K562 (cell line): ENCODE measurements at regions not wholly inside any gene's neighbourhood (a gene's known extent, or its start where the extent isn't known, plus 50 kb on each side); places are given as distances from the start of the nearest gene placed in this dataset.

Experiments used
- ATAC-seq: fragments of 200-7000 bp; cut with Tn5 transposase; 3 replicates; pipeline ENCODE4 v1.9.1; 2020; ENCODE audit warnings: moderate library complexity
- BruUV-seq: library from RNA; stranded (reverse); fragments of 400-500 nt; replicated peaks from 2 replicates; lab custom pipeline; 2021; lab: Mats Ljungman, UMichigan
- CTCF ChIA-PET: fragments of 300-600 bp; formaldehyde crosslinking; extraction: SDS; loops from one replicate; lab custom pipeline; 2021; ENCODE audit warnings: low intra/inter-chr PET ratio; lab: Yijun Ruan, JAX
- POLR2A ChIA-PET: fragments of 300-600, 350-650 bp; sonication (Branson Sonifier 250); formaldehyde crosslinking; extraction: SDS; loops from one replicate; lab custom pipeline; 2021; ENCODE audit warnings: antibody characterized with exemption, inconsistent platforms; lab: Yijun Ruan, JAX
- DNase-seq, 4 experiments: peaks; one replicate each; pipeline versions ENCODE4 v3.0.0 to v3.0.0-alpha.2; 2011 to 2018; ENCODE audit warnings: low spot score in 3 of 4, mixed read lengths in 3 of 4; ENCODE audit errors: extremely low read depth in 1 of 4
- FAIRE-seq: peaks from 2 replicates; lab custom pipeline; 2011; peaks lifted over from hg19 to GRCh38; lab: Jason Lieb, UNC
- H2AFZ ChIP-seq: 2 replicates; pipeline ENCODE4 v1.6.0; 2011; ENCODE audit warnings: low read depth, low read length, control low read depth, inconsistent platforms
- H3K27ac ChIP-seq: fragments of 200-600 bp; 3 replicates; pipeline ENCODE4 v1.8.0; 2011; ENCODE audit warnings: low read depth, mild to moderate bottlenecking, control low read depth, inconsistent platforms, low read length, moderate library complexity, mixed read lengths; ENCODE audit errors: extremely low read depth
- H3K27me3 ChIP-seq, 2 experiments: fragments of 300-600 bp in 1 of 2; 2 replicates in 1 of 2; 3 replicates in 1 of 2; pipeline versions ENCODE4 v1.6.0 to v1.8.0; 2011; ENCODE audit warnings: inconsistent platforms in 2 of 2, low read length in 2 of 2, mild to moderate bottlenecking in 1 of 2, mixed read lengths in 1 of 2, moderate library complexity in 1 of 2; ENCODE audit not compliant: control insufficient read depth in 2 of 2, insufficient read depth in 2 of 2
- H3K36me3 ChIP-seq: fragments of 300-600 bp; 3 replicates; pipeline ENCODE4 v1.8.0; 2011; ENCODE audit warnings: mild to moderate bottlenecking, low read length, inconsistent platforms; ENCODE audit not compliant: control insufficient read depth, insufficient read depth
- H3K4me1 ChIP-seq, 2 experiments: fragments of 200-600 bp in 1 of 2; replicated peaks in 1 of 2; 2 replicates in 1 of 2; 3 replicates in 1 of 2; pipeline versions ENCODE4 v1.5.1 to v1.8.0; 2011; ENCODE audit warnings: inconsistent platforms in 2 of 2, low read length in 2 of 2, mild to moderate bottlenecking in 1 of 2, mixed read lengths in 1 of 2, moderate library complexity in 1 of 2; ENCODE audit not compliant: control insufficient read depth in 2 of 2, insufficient read depth in 2 of 2
- H3K4me2 ChIP-seq: 2 replicates; pipeline ENCODE4 v1.6.1; 2011; ENCODE audit warnings: low read length, control low read depth, inconsistent platforms, mixed read lengths; ENCODE audit not compliant: insufficient read depth
- H3K4me3 ChIP-seq: fragments of 200-600 bp; sonication (generic), shearing (Covaris generic); 2 replicates; pipeline ENCODE4 v1.5.1; 2016; ENCODE audit warnings: control low read depth, inconsistent platforms
- H3K79me2 ChIP-seq: fragments of 200-600 bp; 3 replicates; pipeline ENCODE4 v1.8.0; 2011; ENCODE audit warnings: low read length, inconsistent platforms; ENCODE audit not compliant: control insufficient read depth, insufficient read depth
- H3K9ac ChIP-seq, 2 experiments: 2 replicates each; pipeline versions ENCODE4 v1.6.0 to v1.6.1; 2011; ENCODE audit warnings: low read depth in 2 of 2, low read length in 2 of 2, control low read depth in 1 of 2, inconsistent platforms in 1 of 2, mild to moderate bottlenecking in 1 of 2, mixed read lengths in 1 of 2; ENCODE audit not compliant: insufficient read depth in 1 of 2
- H3K9me1 ChIP-seq: one replicate; pipeline ENCODE4 v1.6.0; 2011; ENCODE audit warnings: inconsistent platforms, mild to moderate bottlenecking, low read length, moderate library complexity; ENCODE audit not compliant: control insufficient read depth, insufficient read depth
- H3K9me3 ChIP-seq: replicated peaks from 2 replicates; pipeline ENCODE4 v1.5.1; 2011; ENCODE audit warnings: low read depth, low read length, inconsistent platforms; ENCODE audit not compliant: control insufficient read depth, insufficient read depth
- H4K20me1 ChIP-seq: replicated peaks from 2 replicates; pipeline ENCODE4 v1.6.1; 2011; ENCODE audit warnings: low read length, inconsistent platforms, mixed read lengths; ENCODE audit not compliant: control insufficient read depth, insufficient read depth
- BCOR ChIP-seq: fragments of 450-650 bp; IDR thresholded peaks from 2 replicates; pipeline ENCODE4 v1.6.1; 2016
- CBFA2T2 ChIP-seq: fragments of 450-650 bp; conservative IDR thresholded peaks from 2 replicates; pipeline ENCODE4 v1.6.1; 2017; ENCODE audit warnings: mild to moderate bottlenecking
- CBX5 ChIP-seq: IDR thresholded peaks from 2 replicates; pipeline ENCODE4 v1.6.1; 2014; ENCODE audit warnings: low read depth, borderline replicate concordance
- CHD2 ChIP-seq: IDR thresholded peaks from 2 replicates; pipeline ENCODE4 v1.6.1; 2011; ENCODE audit warnings: low read depth, low read length
- GTF2A2 ChIP-seq: IDR thresholded peaks from 2 replicates; pipeline ENCODE4 v1.6.1; 2016; ENCODE audit warnings: mild to moderate bottlenecking, missing genetic modification characterization, missing compliant biosample characterization
- MTA3 ChIP-seq: fragments of 450-650 bp; formaldehyde crosslinking; IDR thresholded peaks from 2 replicates; pipeline ENCODE4 v1.6.1; 2017; ENCODE audit warnings: mild to moderate bottlenecking, borderline replicate concordance
- STAG1 ChIP-seq: sonication (generic); formaldehyde crosslinking; IDR thresholded peaks from 2 replicates; pipeline ENCODE4 v1.5.0; 2020; ENCODE audit warnings: missing genetic modification reagents, borderline replicate concordance
- TRIM24 ChIP-seq, 2 experiments: fragments of 450-650 bp; IDR thresholded peaks; 2 replicates each; pipeline ENCODE4 v1.6.1; 2016
- TRIM28 ChIP-seq: fragments of 450-650 bp; IDR thresholded peaks from 2 replicates; pipeline ENCODE4 v1.6.1; 2017
- ZNF24 ChIP-seq: fragments of 450-650 bp; IDR thresholded peaks from 2 replicates; pipeline ENCODE4 v1.6.1; 2016
- ZNF41 ChIP-seq: fragments of 250-450 bp; sonication (Bioruptor Pico); conservative IDR thresholded peaks from 2 replicates; pipeline ENCODE4 v1.4.0; 2020; ENCODE audit warnings: mild to moderate bottlenecking
- ZNF707 ChIP-seq: fragments of 250-450 bp; sonication (Bioruptor Pico); conservative IDR thresholded peaks from 2 replicates; pipeline ENCODE4 v1.8.0; 2022; ENCODE audit warnings: inconsistent platforms, mild to moderate bottlenecking, moderate library complexity
- in situ Hi-C: fragments of 300-500 bp; cut with MboI; formaldehyde crosslinking; loops from 4 replicates; pipeline ENCODE4 v1.15.0; 2018; ENCODE audit warnings: inconsistent platforms, mixed read lengths
- intact Hi-C: fragments of 100-400 bp; cut with micrococcal nuclease; formaldehyde crosslinking; loops from 2 replicates; pipeline ENCODE4 v1.14.2; 2022
- TF ChIP-seq, protein P1 (sequence below), 2 experiments: fragments of 450-650 bp; IDR thresholded peaks; 2 replicates each; pipeline ENCODE4 v1.6.1; 2018; ENCODE audit warnings: mild to moderate bottlenecking in 2 of 2, low read depth in 1 of 2; ENCODE audit not compliant: partially characterized antibody in 2 of 2
- TF ChIP-seq, protein P2 (sequence below): fragments of 450-650 bp; formaldehyde crosslinking; IDR thresholded peaks from 2 replicates; pipeline ENCODE4 v1.4.0; 2020; ENCODE audit warnings: mild to moderate bottlenecking, moderate library complexity

DNA sequence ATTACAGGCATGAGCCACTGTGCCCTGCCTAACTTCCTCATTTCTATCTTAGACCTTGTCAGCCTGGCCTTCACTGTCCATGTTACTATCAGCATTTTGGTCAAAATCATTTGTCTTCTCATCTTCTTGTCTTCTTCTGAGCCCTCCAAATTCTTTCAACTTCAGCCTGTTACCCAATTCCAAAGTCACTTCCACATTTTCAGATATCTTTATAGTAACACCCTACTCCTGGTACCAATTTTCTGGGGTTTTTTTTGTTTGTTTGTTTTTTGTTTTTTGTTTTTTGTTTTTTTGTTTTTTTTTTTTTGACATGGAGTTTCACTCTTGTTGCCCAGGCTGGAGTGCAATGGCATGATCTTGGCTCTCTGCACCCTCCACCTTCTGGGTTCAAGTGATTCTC, 90.3 kb upstream of the LARP1 start:
- intact Hi-C loops, result no loop called here
- no TSS peak for BruUV-seq
- Histone ChIP-seq H3K4me2 (no peak overlapping the region), H3K9ac (no peak overlapping the region), H3K9me1 (no peaks in the 10 kb centered on the region), H3K36me3 (no peaks in the 10 kb centered on the region), H4K20me1 (no peaks in the 10 kb centered on the region), H3K4me3 (no peak overlapping the region), H3K79me2 (no peaks in the 10 kb centered on the region), H3K27ac (no peak overlapping the region), H3K4me1 (peaks cover 3 to 4% of the 10 kb centered on the region in 2 experiments; a peak in 3 of 5 replicates), H3K27me3 (no peaks in the 10 kb centered on the region), H3K9me3 (peaks cover 3% of the 10 kb centered on the region), H2AFZ (no peak overlapping the region)
- CTCF ChIA-PET, result no interaction called here
- POLR2A ChIA-PET, result no interaction called here
- no peak for FAIRE-seq
- ATAC-seq, result no peak
- in situ Hi-C loops, result no loop called here
- no peak for DNase-seq
- no peak for TF ChIP-seq ZNF24
- TF ChIP-seq CBX5, result 0 out of 2 replicates have a peak, but pooled peaks have one; percentile 45
- TF ChIP-seq CBFA2T2, result no peak
- TF ChIP-seq STAG1 (CRISPR knock-in tag), result no peak
- TF ChIP-seq, protein P1, sequence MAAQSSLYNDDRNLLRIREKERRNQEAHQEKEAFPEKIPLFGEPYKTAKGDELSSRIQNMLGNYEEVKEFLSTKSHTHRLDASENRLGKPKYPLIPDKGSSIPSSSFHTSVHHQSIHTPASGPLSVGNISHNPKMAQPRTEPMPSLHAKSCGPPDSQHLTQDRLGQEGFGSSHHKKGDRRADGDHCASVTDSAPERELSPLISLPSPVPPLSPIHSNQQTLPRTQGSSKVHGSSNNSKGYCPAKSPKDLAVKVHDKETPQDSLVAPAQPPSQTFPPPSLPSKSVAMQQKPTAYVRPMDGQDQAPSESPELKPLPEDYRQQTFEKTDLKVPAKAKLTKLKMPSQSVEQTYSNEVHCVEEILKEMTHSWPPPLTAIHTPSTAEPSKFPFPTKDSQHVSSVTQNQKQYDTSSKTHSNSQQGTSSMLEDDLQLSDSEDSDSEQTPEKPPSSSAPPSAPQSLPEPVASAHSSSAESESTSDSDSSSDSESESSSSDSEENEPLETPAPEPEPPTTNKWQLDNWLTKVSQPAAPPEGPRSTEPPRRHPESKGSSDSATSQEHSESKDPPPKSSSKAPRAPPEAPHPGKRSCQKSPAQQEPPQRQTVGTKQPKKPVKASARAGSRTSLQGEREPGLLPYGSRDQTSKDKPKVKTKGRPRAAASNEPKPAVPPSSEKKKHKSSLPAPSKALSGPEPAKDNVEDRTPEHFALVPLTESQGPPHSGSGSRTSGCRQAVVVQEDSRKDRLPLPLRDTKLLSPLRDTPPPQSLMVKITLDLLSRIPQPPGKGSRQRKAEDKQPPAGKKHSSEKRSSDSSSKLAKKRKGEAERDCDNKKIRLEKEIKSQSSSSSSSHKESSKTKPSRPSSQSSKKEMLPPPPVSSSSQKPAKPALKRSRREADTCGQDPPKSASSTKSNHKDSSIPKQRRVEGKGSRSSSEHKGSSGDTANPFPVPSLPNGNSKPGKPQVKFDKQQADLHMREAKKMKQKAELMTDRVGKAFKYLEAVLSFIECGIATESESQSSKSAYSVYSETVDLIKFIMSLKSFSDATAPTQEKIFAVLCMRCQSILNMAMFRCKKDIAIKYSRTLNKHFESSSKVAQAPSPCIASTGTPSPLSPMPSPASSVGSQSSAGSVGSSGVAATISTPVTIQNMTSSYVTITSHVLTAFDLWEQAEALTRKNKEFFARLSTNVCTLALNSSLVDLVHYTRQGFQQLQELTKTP (IDR thresholded peaks at IDR 0.05; ENCODE audit: low read depth in 1 of 2, partially characterized antibody in 2 of 2), result no peak
- TF ChIP-seq, protein P2, sequence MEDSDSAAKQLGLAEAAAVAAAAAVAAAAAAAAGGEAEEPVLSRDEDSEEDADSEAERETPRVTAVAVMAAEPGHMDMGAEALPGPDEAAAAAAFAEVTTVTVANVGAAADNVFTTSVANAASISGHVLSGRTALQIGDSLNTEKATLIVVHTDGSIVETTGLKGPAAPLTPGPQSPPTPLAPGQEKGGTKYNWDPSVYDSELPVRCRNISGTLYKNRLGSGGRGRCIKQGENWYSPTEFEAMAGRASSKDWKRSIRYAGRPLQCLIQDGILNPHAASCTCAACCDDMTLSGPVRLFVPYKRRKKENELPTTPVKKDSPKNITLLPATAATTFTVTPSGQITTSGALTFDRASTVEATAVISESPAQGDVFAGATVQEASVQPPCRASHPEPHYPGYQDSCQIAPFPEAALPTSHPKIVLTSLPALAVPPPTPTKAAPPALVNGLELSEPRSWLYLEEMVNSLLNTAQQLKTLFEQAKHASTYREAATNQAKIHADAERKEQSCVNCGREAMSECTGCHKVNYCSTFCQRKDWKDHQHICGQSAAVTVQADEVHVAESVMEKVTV, result no peak
- peak; percentile 31; the same call in 1 of the 2 replicates for TF ChIP-seq BCOR
- TF ChIP-seq TRIM28, result peak; percentile 95
- no peak for TF ChIP-seq GTF2A2 (tag)
- TF ChIP-seq CHD2, result no peak
- peak; percentile 68 to 77; a peak in 3 of 4 replicates for TF ChIP-seq TRIM24 (IDR thresholded peaks at IDR 0.05)
- TF ChIP-seq ZNF707 (CRISPR knock-in tag), result peak; percentile 99
- TF ChIP-seq ZNF41 (CRISPR knock-in tag), result no peak
- TF ChIP-seq MTA3, result no peak
